Mesenchymal stem cell (in vitro differentiated cells and primary cell): ENCODE measurements at regions not wholly inside any gene's neighbourhood (a gene's known extent, or its start where the extent isn't known, plus 50 kb on each side); places are given as distances from the start of the nearest gene placed in this dataset.

Source experiments
- DNase-seq: peaks from one replicate; pipeline ENCODE4 v3.0.0-alpha.2; 2013
- H2AFZ ChIP-seq: one replicate; pipeline ENCODE4 v1.6.1; 2013; ENCODE audit warnings: low read depth, mild to moderate bottlenecking, control low read depth, inconsistent platforms, low read length, moderate library complexity
- H2AK5ac ChIP-seq: 2 replicates; pipeline ENCODE4 v1.6.1; 2013; ENCODE audit warnings: low read length, moderate library complexity, mild to moderate bottlenecking, inconsistent platforms; ENCODE audit not compliant: severe bottlenecking
- H2BK120ac ChIP-seq: one replicate; pipeline ENCODE4 v1.6.1; 2013; ENCODE audit warnings: low read depth, mild to moderate bottlenecking, inconsistent platforms, low read length, moderate library complexity
- H2BK12ac ChIP-seq, 2 experiments: one replicate each; pipeline ENCODE4 v1.6.1; 2013; ENCODE audit warnings: inconsistent platforms in 2 of 2, low read length in 2 of 2, mild to moderate bottlenecking in 2 of 2, moderate library complexity in 2 of 2, control low read depth in 1 of 2
- H2BK15ac ChIP-seq: one replicate; pipeline ENCODE4 v1.6.1; 2013; ENCODE audit warnings: mild to moderate bottlenecking, low read depth, inconsistent platforms; ENCODE audit not compliant: poor library complexity, severe bottlenecking
- H2BK5ac ChIP-seq: 2 replicates; pipeline ENCODE4 v1.6.1; 2013; ENCODE audit warnings: low read depth, mild to moderate bottlenecking, low read length, control low read depth, inconsistent platforms; ENCODE audit not compliant: poor library complexity, severe bottlenecking
- H3K14ac ChIP-seq, 2 experiments: one replicate each; pipeline ENCODE4 v1.6.1; 2013; ENCODE audit warnings: inconsistent platforms in 2 of 2, low read length in 2 of 2, control low read depth in 1 of 2, mild to moderate bottlenecking in 1 of 2, moderate library complexity in 1 of 2
- H3K18ac ChIP-seq, 2 experiments: one replicate each; pipeline ENCODE4 v1.6.1; 2013; ENCODE audit warnings: inconsistent platforms in 2 of 2, low read length in 2 of 2, control low read depth in 1 of 2, low read depth in 1 of 2, mild to moderate bottlenecking in 1 of 2
- H3K23ac ChIP-seq, 2 experiments: one replicate each; pipeline ENCODE4 v1.6.1; 2013; ENCODE audit warnings: inconsistent platforms in 2 of 2, low read length in 2 of 2, mild to moderate bottlenecking in 2 of 2, moderate library complexity in 2 of 2, control low read depth in 1 of 2
- H3K27ac ChIP-seq: 2 replicates; pipeline ENCODE4 v1.5.1; 2013; ENCODE audit warnings: mild to moderate bottlenecking, moderate library complexity, low read length, control low read depth, inconsistent platforms; ENCODE audit not compliant: poor library complexity, severe bottlenecking
- H3K27me3 ChIP-seq, 2 experiments: 2 replicates each; pipeline versions ENCODE4 v1.6.1 to v1.7.0; 2013; ENCODE audit warnings: low read length in 2 of 2, mild to moderate bottlenecking in 2 of 2, moderate library complexity in 2 of 2, control low read depth in 1 of 2, inconsistent platforms in 1 of 2; ENCODE audit not compliant: control insufficient read depth in 1 of 2, insufficient read depth in 1 of 2
- H3K36me3 ChIP-seq, 2 experiments: 2 replicates each; pipeline versions ENCODE4 v1.6.1 to v1.7.0; 2013; ENCODE audit warnings: low read length in 2 of 2, control low read depth in 1 of 2, inconsistent platforms in 1 of 2, low read depth in 1 of 2, mild to moderate bottlenecking in 1 of 2; ENCODE audit not compliant: insufficient read depth in 2 of 2, control insufficient read depth in 1 of 2
- H3K4ac ChIP-seq, 2 experiments: one replicate each; pipeline ENCODE4 v1.6.1; 2013; ENCODE audit warnings: inconsistent platforms in 2 of 2, low read length in 2 of 2, mild to moderate bottlenecking in 2 of 2, moderate library complexity in 2 of 2, control low read depth in 1 of 2, low read depth in 1 of 2
- H3K4me1 ChIP-seq: 2 replicates; pipeline ENCODE4 v1.6.1; 2013; ENCODE audit warnings: low read depth, low read length, control low read depth; ENCODE audit not compliant: control insufficient read depth, insufficient read depth
- H3K4me2 ChIP-seq: 2 replicates; pipeline ENCODE4 v1.6.1; 2013; ENCODE audit warnings: low read length, mild to moderate bottlenecking, inconsistent platforms; ENCODE audit not compliant: poor library complexity, severe bottlenecking
- H3K4me3 ChIP-seq, 2 experiments: 2 replicates each; pipeline versions ENCODE4 v1.5.1 to v1.7.0; 2013; ENCODE audit warnings: low read length in 2 of 2, mild to moderate bottlenecking in 2 of 2, control low read depth in 1 of 2, low read depth in 1 of 2; ENCODE audit not compliant: insufficient read depth in 1 of 2
- H3K79me1 ChIP-seq: replicated peaks from 2 replicates; pipeline ENCODE4 v1.6.1; 2013; ENCODE audit warnings: mild to moderate bottlenecking, control low read depth, low read length, inconsistent platforms; ENCODE audit not compliant: poor library complexity, severe bottlenecking
- H3K9ac ChIP-seq: 2 replicates; pipeline ENCODE4 v1.7.0; 2013; ENCODE audit warnings: mild to moderate bottlenecking, low read length, moderate library complexity
- H3K9me3 ChIP-seq: 2 replicates; pipeline ENCODE4 v1.7.0; 2013; ENCODE audit warnings: mild to moderate bottlenecking, low read length; ENCODE audit not compliant: control insufficient read depth
- H4K8ac ChIP-seq: one replicate; pipeline ENCODE4 v1.6.1; 2013; ENCODE audit warnings: inconsistent platforms, mild to moderate bottlenecking, low read length, moderate library complexity
- H4K91ac ChIP-seq: one replicate; pipeline ENCODE4 v1.6.1; 2013; ENCODE audit warnings: mild to moderate bottlenecking, low read length, inconsistent platforms
- WGBS: methylation state at CpG from one replicate; pipeline ENCODE4 v1.1.7; 2013; ENCODE audit warnings: mixed read lengths; 5-methylcytosine and 5-hydroxymethylcytosine counted together

DNA sequence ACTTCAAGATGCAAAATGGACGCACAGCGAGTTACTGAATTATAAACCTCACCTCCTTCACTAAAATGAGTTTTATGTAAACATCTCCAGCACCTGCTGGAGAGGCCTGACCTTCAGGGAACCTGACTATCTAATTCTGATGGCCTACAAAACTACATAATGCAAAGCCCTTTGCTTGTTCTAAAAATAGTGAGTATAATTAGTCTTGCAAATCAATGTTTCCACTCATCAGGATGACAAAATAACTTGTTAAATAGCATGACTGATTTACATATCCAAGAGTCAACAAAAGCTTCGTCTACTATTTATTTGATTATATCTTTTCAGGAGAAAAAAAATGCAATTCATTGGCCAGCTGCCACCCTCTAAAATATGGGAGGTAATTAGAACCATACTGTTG is 326.3 kb upstream of the MC4R start:
- no peak for DNase-seq
- Histone ChIP-seq H3K4me1 (no peaks in the 10 kb centered on the region), H3K14ac (no peak overlapping the region), H3K27ac (no peak overlapping the region), H3K9ac (no peak overlapping the region), H3K18ac (no peak overlapping the region), H2BK120ac (no peak overlapping the region), H2AK5ac (no peak overlapping the region), H3K9me3 (no peaks in the 10 kb centered on the region), H3K27me3 (no peaks in the 10 kb centered on the region), H2AFZ (no peak overlapping the region), H4K91ac (no peak overlapping the region), H3K79me1 (no peaks in the 10 kb centered on the region), H2BK15ac (no peak overlapping the region), H3K4me3 (no peak overlapping the region), H2BK12ac (no peak overlapping the region), H4K8ac (no peak overlapping the region), H3K23ac (no peak overlapping the region), H3K4ac (no peak overlapping the region), H2BK5ac (no peak overlapping the region), H3K36me3 (no peaks in the 10 kb centered on the region), H3K4me2 (no peak overlapping the region)
- 88% methylated on average over 2 of the region's 3 CpGs for WGBS

DNA sequence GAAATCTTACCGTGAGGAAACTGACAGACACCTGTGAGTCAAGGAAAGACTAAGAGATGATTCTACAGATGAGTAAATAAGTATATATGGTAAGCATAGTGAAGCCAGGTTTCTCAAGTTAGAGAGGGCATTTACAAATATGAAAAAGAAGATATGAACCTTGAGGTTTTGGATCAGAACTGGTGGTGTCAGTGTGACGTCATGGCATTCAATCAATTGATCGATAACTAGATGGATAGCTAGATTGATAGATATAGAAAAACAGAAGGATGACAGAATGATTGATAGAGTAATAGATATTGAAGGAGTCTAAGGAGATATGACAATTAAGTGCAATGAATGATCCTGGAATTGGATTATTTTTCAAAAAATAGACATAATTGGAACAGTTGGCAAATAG is 350.2 kb upstream of the MC4R start:
- H3K27ac ChIP-seq = no peak overlapping the region
- H4K91ac ChIP-seq = no peak overlapping the region
- 85% methylated on average over 3 of the region's 3 CpGs for WGBS
- H2BK15ac ChIP-seq = no peak overlapping the region
- no peak overlapping the region for H2BK5ac ChIP-seq
- H3K4me2 ChIP-seq = no peak overlapping the region
- H3K14ac ChIP-seq = no peak overlapping the region
- H3K4me1 ChIP-seq = no peaks in the 10 kb centered on the region
- H3K18ac ChIP-seq = no peak overlapping the region
- no peaks in the 10 kb centered on the region for H3K36me3 ChIP-seq
- no peak overlapping the region for H2BK120ac ChIP-seq
- no peak overlapping the region for H3K4ac ChIP-seq
- no peaks in the 10 kb centered on the region for H3K79me1 ChIP-seq
- no peak for DNase-seq
- H3K9ac ChIP-seq = no peak overlapping the region
- H2BK12ac ChIP-seq = no peak overlapping the region
- no peak overlapping the region for H2AFZ ChIP-seq
- peaks cover 6% of the 10 kb centered on the region for H3K9me3 ChIP-seq
- H2AK5ac ChIP-seq = no peak overlapping the region
- H3K23ac ChIP-seq = no peak overlapping the region
- H3K27me3 ChIP-seq = no peaks in the 10 kb centered on the region
- H4K8ac ChIP-seq = no peak overlapping the region
- H3K4me3 ChIP-seq = no peak overlapping the region

DNA sequence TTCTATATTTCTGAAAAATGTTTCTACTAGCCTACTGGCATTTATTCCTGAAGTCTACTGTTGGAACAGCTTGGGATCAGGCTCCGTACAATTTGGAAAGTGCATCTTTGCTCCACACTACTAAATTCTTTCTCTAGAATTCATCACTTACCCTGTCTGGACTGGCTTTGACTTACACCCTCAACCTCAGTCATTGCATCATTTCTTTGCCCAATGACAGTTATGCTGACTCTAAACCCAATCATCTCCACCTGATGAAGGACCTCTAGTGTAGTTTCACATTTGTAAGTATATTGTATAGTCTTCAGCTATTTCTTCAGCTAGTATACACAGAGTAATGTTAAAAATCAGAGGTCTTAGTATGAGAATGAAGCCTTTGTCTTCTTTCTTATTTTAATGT is 359.6 kb upstream of the MC4R start:
- Histone ChIP-seq H3K14ac (no peak overlapping the region), H3K9ac (no peak overlapping the region)

DNA sequence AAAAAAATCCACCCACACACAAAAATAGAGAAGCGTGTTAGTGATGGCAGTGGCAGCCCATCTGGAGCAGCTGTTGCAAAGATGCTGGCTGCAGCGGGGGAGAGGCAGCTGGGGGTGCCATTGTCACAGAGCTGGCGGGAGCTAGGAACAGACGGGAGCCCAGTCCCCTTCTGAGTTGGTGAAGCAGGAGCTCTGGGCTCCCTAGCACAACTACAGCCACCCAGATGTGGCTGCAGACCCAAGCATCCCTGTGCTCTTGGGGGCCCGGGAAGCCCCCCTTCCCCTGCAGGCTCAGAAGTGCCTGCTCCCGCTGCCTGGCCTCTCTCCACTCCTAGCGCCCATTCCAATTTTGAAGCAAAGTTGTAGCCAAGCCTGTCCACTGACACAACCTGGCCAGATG is 366.6 kb upstream of the MC4R start:
- no peak overlapping the region for H2BK15ac ChIP-seq
- H3K27me3 ChIP-seq = no peaks in the 10 kb centered on the region
- no peak overlapping the region for H3K9ac ChIP-seq
- no peaks in the 10 kb centered on the region for H3K79me1 ChIP-seq
- H3K18ac ChIP-seq = no peak overlapping the region
- H3K4me1 ChIP-seq = no peaks in the 10 kb centered on the region
- no peak overlapping the region for H3K4ac ChIP-seq
- no peak overlapping the region for H4K8ac ChIP-seq
- no peak overlapping the region for H3K14ac ChIP-seq
- no peaks in the 10 kb centered on the region for H3K36me3 ChIP-seq
- H3K9me3 ChIP-seq = no peaks in the 10 kb centered on the region
- no peak overlapping the region for H3K23ac ChIP-seq
- no peak overlapping the region for H2AK5ac ChIP-seq
- DNase-seq = no peak
- no peak overlapping the region for H3K27ac ChIP-seq
- WGBS = 91% methylated on average over 6 of the region's 7 CpGs
- H2AFZ ChIP-seq = no peak overlapping the region
- no peak overlapping the region for H3K4me2 ChIP-seq
- H4K91ac ChIP-seq = no peak overlapping the region
- H2BK120ac ChIP-seq = no peak overlapping the region
- no peak overlapping the region for H3K4me3 ChIP-seq
- no peak overlapping the region for H2BK12ac ChIP-seq
- no peak overlapping the region for H2BK5ac ChIP-seq

More for the DNA sequence above, 359.6 kb upstream of the MC4R start:
- Histone ChIP-seq H4K91ac (no peak overlapping the region), H3K18ac (no peak overlapping the region), H2BK120ac (no peak overlapping the region), H3K9me3 (peaks cover 7% of the 10 kb centered on the region), H4K8ac (no peak overlapping the region), H2AFZ (no peak overlapping the region), H3K27me3 (no peaks in the 10 kb centered on the region), H3K4me2 (no peak overlapping the region), H3K36me3 (no peaks in the 10 kb centered on the region), H2AK5ac (no peak overlapping the region), H3K79me1 (no peaks in the 10 kb centered on the region), H2BK15ac (no peak overlapping the region), H3K23ac (no peak overlapping the region), H3K27ac (no peak overlapping the region), H2BK5ac (no peak overlapping the region), H3K4me1 (no peaks in the 10 kb centered on the region), H2BK12ac (no peak overlapping the region), H3K4me3 (no peak overlapping the region), H3K4ac (no peak overlapping the region)
- no peak for DNase-seq
- 92% methylated on average over 1 of the region's 1 CpG for WGBS
